Epithelial cell of esophagus (primary cell): ENCODE measurements at regions not wholly inside any gene's neighbourhood (a gene's known extent, or its start where the extent isn't known, plus 50 kb on each side); places are given as distances from the start of the nearest gene placed in this dataset.

Experiments used
- DNase-seq: peaks from one replicate; pipeline ENCODE4 v3.0.0; 2010; ENCODE audit warnings: low read depth
- H3K4me3 ChIP-seq: 2 replicates; pipeline ENCODE4 v1.5.1; 2011; ENCODE audit warnings: mild to moderate bottlenecking, low read length, control low read depth
- CTCF ChIP-seq: IDR thresholded peaks from 2 replicates; pipeline ENCODE4 v1.5.1; 2011; ENCODE audit warnings: low read depth, mild to moderate bottlenecking, low read length, control low read depth, inconsistent platforms; ENCODE audit not compliant: insufficient read depth; ENCODE audit errors: missing control alignments

- TF ChIP-seq CTCF: no peak
- DNase-seq: no peak
- H3K4me3 ChIP-seq: no peak overlapping the region
Measured at GRCh38 chr4:107531927-107532326, 188.1 kb downstream of the PAPSS1 start.

GRCh38 chr4:107520368-107520767 lies 199.7 kb downstream of the PAPSS1 start:
- TF ChIP-seq CTCF: no peak
- DNase-seq: no peak

GRCh38 chr4:107519053-107519452 lies 201.0 kb downstream of the PAPSS1 start:
- DNase-seq: peak; percentile 58
- peak; percentile 73 for TF ChIP-seq CTCF
- H3K4me3 ChIP-seq: no peak overlapping the region

More at GRCh38 chr4:107520368-107520767, 199.7 kb downstream of the PAPSS1 start:
- H3K4me3 ChIP-seq: no peak overlapping the region

- H3K4me3 ChIP-seq: no peak overlapping the region
- TF ChIP-seq CTCF: no peak
- peak; percentile 2 for DNase-seq
Measured at GRCh38 chr4:107518076-107518475, 202.0 kb downstream of the PAPSS1 start.

GRCh38 chr4:107512549-107512948 lies 207.5 kb downstream of the PAPSS1 start:
- DNase-seq: no peak
- H3K4me3 ChIP-seq: no peak overlapping the region
- no peak for TF ChIP-seq CTCF

GRCh38 chr4:107509615-107510014 lies 210.4 kb downstream of the PAPSS1 start:
- TF ChIP-seq CTCF: no peak
- no peak for DNase-seq
- H3K4me3 ChIP-seq: no peak overlapping the region

- DNase-seq: no peak
- TF ChIP-seq CTCF: no peak
- H3K4me3 ChIP-seq: no peak overlapping the region
Measured at GRCh38 chr4:107500551-107500950, 219.5 kb downstream of the PAPSS1 start.
